NCI-H226 (cell line): ENCODE measurements at regions not wholly inside any gene's neighbourhood (a gene's known extent, or its start where the extent isn't known, plus 50 kb on each side); places are given as distances from the start of the nearest gene placed in this dataset.
A peak's percentile ranks its signal among the peaks of the same experiment; 100 is the strongest.
"Not testable (repeated sequence)": the region's sequence is repeated elsewhere in the genome, so short reads cannot be mapped to it uniquely, and the experiment has no call there.

Experiments used
- DNase-seq: peaks from one replicate; pipeline ENCODE4 v3.0.0-alpha.2; 2015

GRCh38 chr20:6410721-6411120, 287.9 kb upstream of the FERMT1 start:
- no peak for DNase-seq

GRCh38 chr20:6407163-6407562, 284.3 kb upstream of the FERMT1 start:
- no peak for DNase-seq

- DNase-seq = no peak
Observed at GRCh38 chr20:6401893-6402557, 279.2 kb upstream of the FERMT1 start.

- DNase-seq = no peak
Observed at GRCh38 chr20:6397115-6397514, 274.3 kb upstream of the FERMT1 start.

- DNase-seq = peak; percentile 38
Observed at GRCh38 chr20:6395695-6396094, 272.9 kb upstream of the FERMT1 start.

- no peak for DNase-seq
Observed at GRCh38 chr20:6388671-6389197, 265.9 kb upstream of the FERMT1 start.

GRCh38 chr20:6384956-6385486, 262.2 kb upstream of the FERMT1 start:
- DNase-seq = no peak

- DNase-seq = peak; percentile 3
Observed at GRCh38 chr20:6384380-6384779, 261.6 kb upstream of the FERMT1 start.

GRCh38 chr20:6381887-6382286, 259.1 kb upstream of the FERMT1 start:
- peak; percentile 11 for DNase-seq

- no peak for DNase-seq
Observed at GRCh38 chr20:6362245-6362644, 239.4 kb upstream of the FERMT1 start.

- no peak for DNase-seq
Observed at GRCh38 chr20:6360766-6361165, 237.9 kb upstream of the FERMT1 start.

GRCh38 chr20:6355754-6356451, 233.1 kb upstream of the FERMT1 start:
- no peak for DNase-seq

- DNase-seq = no peak
Observed at GRCh38 chr20:6348908-6349307, 226.1 kb upstream of the FERMT1 start.

- no peak for DNase-seq
Observed at GRCh38 chr20:6347916-6348315, 225.1 kb upstream of the FERMT1 start.

GRCh38 chr20:6341491-6341890, 218.7 kb upstream of the FERMT1 start:
- DNase-seq = no peak

GRCh38 chr20:6339176-6339575, 216.3 kb upstream of the FERMT1 start:
- DNase-seq = no peak

- no peak for DNase-seq
Observed at GRCh38 chr20:6333110-6333509, 210.3 kb upstream of the FERMT1 start.

GRCh38 chr20:6321235-6321634, 198.4 kb upstream of the FERMT1 start:
- not testable (repeated sequence) for DNase-seq

- DNase-seq = peak; percentile 56
Observed at GRCh38 chr20:6311841-6312655, 189.2 kb upstream of the FERMT1 start.

- no peak for DNase-seq
Observed at GRCh38 chr20:6311097-6311496, 188.3 kb upstream of the FERMT1 start.

GRCh38 chr20:6305536-6305935, 182.7 kb upstream of the FERMT1 start:
- DNase-seq = no peak

- no peak for DNase-seq
Observed at GRCh38 chr20:6302041-6302440, 179.2 kb upstream of the FERMT1 start.

- DNase-seq = no peak
Observed at GRCh38 chr20:6299456-6299855, 176.6 kb upstream of the FERMT1 start.
